HG03280 (cell line): ENCODE measurements at regions not wholly inside any gene's neighbourhood (a gene's known extent, or its start where the extent isn't known, plus 50 kb on each side); places are given as distances from the start of the nearest gene placed in this dataset.
"Not testable (repeated sequence)": the region's sequence is repeated elsewhere in the genome, so short reads cannot be mapped to it uniquely, and the experiment has no call there.

Source experiments
- ATAC-seq: cut with Tn5 transposase; IDR thresholded peaks from one replicate; pipeline ENCODE4 v1.9.1; 2021; ENCODE audit warnings: mild to moderate bottlenecking, moderate library complexity; ENCODE audit not compliant: unreplicated experiment

DNA sequence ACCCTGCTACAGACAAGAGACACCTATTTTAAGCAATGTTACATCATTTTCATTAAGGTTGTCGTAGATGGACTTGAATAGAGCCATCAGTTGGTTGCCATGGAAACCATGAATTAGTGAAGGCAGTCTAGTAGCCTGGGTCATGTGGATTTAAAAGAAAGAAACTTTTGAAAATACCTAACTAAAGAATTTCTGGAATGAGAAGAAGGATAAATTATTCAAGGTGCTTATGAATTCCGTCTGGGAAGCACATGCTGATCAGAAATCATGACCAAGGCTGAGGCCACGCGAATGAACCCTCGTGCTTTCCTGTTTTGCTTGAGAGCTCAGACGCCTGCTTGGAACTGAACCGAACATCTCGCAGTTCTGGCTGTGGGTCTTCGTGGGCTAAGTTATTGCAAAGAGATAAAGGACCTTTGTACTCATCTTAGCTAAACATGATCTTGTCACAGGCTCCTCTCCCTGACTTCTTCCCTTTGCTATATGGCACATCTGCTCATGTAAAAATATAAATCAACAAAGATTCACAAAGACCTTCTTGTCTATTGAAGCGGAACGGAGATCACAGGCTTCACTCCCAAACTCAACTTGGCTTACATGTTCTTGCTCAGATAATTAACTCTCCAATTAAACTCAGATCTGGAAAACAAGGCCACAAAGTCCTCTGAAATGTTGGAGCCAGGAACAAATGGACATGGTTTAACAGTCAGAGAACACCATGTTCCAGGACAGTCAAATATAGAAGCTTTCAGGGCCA lies 140.2 kb downstream of the NUFIP1 start:
- no peak for ATAC-seq

DNA sequence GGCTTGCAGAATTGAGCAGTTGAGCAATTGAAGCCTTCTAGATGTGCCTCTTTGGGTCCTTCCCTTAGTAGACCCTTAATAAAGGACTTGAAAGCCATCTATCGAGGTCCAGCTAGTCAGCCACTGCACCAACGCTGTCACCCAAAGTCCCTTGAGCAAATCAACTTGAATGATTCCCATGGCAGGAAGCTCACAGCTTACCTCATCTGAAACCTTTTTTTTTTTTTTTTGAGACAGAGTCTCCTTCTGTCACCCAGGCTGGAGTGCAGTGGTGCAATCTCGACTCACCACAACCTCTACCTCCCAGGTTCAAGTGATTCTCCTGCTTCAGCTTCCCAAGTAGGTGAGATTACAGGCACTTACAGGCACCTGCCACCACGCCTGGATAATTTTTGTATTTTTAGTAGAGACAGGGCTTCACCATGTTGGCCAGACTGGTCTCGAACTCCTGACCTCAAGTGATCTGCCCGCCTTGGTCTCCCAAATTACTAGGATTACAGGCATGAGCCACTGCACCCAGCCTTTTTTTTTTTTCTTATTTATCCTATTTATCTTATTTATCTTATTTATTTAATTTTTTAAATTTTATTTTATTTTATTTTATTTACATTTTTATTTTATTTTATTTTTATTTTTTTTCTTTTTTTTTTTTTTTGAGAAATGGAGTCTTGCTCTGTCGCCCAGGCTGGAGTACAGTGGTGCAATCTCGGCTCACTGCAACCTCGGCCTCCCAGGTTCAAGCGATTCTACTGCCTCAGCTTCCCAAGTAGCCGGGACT lies 143.8 kb downstream of the NUFIP1 start:
- ATAC-seq: not testable (repeated sequence)

DNA sequence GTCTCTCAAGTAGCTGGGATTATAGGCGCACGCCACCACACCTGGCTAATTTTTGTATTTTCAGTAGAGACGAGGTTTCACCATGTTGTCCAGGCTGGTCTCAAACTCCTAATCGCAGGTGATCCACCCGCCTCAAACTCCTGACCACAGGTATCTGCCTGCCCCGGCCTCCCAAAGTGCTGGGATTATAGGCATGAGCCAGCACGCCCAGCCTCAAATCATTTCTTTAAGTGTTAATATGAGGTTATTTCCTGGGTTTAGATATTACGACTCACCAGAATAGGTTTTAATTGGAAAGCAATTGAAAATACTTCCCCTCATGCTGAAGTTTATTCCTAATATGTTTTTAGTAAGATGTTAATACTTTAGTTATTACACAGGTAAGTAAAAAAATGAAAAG lies 144.5 kb downstream of the NUFIP1 start:
- no peak for ATAC-seq

DNA sequence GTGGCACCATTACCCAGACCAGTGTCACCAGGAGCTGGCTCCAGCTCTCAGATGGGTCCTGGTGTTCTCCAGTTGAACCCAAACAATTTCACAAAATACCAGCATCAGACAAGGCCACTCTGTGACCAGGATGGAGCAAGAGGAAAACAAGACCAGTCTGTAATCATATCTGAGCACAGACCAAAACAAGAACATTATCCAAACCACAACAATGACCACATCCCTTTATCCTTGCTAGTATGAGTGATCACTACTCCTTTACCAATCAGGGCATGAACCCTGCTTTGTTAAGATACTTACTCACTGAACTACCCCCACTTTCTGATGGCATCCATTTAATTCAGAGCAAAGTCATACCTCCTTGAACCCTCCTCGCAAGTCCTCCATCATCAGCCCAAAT lies 145.9 kb downstream of the NUFIP1 start:
- ATAC-seq: no peak

DNA sequence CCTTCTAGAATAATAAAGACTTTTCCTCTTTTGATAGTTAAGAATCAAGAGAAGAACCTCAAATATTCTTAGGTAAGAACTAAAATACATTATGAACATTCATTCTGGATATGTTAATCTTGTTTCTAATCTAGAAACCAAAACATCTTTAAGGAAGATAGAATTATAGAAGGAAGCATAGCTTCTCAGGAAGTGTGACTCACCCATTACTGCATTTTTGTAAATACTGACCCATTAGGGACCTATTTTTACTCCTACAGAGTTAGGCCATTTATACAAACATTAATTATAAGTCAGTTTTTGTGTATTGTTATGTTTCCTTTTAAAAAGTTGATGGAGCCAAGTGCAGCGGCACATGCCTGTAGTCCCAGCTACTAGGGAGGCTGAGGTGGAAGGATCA lies 147.1 kb downstream of the NUFIP1 start:
- no peak for ATAC-seq

DNA sequence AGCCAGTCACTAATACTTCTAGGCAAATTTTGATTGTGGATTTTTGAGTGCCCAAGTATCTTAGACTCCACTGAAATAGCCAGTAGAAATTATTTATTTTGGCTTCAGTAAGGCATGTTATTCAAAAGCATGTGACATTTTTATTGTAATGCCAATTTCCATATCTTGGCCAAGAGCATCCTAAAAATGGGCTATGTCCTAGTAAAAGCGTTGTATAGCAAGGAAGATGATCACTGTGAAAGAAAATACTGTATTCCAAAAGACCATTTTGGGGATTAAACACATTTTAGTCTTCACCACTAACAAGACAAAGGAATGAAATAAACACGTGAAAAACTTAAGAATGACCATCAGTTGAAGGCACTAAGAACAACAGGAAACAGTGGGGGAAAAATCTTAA lies 149.1 kb downstream of the NUFIP1 start:
- ATAC-seq: no peak

DNA sequence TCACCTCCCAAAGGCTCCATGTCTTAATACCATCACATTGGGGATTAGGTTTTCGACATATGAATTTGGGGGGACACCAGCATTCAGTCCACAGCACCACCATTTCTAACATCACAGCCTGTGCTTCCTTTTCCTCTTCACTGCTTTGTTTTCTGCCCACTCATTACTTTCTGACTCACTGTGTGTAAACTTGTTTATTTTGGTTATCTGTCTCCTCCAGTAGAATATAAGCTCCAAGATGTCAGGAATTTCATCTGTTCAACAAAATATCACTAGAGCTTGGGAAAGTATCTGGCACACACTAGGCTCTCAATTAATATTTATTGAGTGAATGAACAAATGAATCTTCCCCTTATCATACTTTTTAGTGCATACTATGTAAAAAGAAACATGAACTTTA lies 152.0 kb downstream of the NUFIP1 start:
- no peak for ATAC-seq

DNA sequence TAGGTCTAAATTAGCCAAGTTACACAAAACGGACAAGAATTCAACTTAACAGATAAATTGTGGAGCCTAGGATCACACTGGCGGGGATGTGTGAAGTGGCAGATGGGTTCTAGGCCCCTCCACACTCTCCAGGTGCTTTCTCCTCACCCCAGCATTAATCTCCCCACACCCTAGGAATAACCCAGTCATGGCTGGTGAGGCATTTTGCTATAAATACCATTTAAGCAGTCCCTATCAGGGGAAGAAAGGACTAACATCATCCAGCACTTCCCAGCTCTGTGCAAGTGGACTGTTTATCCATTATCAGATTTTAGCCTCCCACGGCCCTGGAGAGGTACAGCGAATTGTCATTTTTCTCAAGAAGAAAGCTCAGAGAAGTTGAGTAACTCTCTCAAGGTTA lies 154.9 kb downstream of the NUFIP1 start:
- ATAC-seq: no peak

DNA sequence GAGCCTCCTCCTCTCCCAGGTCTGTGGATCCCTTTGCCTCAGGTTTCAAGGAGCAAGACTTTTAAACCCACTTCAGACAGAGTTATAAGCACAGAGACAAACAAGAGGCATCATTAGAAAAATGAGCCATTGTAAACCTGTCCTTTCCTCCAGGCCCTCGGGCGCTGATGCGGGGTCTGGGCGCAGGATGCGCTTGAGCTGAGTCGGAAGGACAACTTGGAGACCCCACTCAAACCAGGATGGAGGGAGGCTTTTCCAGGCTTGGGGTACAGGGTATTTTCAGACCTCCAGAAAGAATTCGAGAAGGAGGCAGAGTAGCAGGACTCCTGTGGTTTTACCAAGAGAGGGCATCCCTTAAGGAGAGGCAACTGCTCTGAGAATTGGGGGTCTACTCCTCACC lies 155.6 kb downstream of the NUFIP1 start:
- ATAC-seq: no peak

DNA sequence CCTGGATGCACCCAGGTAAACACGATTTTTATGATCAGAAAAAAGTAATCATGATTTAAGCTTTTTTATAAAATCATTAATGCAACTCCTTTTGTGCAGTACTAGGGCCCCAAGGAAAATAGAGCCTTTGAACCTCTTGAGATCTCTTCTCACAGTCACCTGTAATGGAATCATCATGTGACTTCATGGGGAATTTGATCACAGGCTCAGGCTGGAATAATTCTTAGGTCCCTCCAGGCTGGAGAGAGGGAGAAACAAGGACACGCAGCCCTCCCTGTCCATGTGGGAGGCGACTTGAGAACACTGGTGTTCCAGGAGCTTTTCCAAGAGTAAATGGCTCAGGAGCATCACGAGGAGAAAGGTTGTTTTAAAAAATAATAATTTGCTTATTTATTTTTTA lies 156.1 kb downstream of the NUFIP1 start:
- ATAC-seq: no peak

DNA sequence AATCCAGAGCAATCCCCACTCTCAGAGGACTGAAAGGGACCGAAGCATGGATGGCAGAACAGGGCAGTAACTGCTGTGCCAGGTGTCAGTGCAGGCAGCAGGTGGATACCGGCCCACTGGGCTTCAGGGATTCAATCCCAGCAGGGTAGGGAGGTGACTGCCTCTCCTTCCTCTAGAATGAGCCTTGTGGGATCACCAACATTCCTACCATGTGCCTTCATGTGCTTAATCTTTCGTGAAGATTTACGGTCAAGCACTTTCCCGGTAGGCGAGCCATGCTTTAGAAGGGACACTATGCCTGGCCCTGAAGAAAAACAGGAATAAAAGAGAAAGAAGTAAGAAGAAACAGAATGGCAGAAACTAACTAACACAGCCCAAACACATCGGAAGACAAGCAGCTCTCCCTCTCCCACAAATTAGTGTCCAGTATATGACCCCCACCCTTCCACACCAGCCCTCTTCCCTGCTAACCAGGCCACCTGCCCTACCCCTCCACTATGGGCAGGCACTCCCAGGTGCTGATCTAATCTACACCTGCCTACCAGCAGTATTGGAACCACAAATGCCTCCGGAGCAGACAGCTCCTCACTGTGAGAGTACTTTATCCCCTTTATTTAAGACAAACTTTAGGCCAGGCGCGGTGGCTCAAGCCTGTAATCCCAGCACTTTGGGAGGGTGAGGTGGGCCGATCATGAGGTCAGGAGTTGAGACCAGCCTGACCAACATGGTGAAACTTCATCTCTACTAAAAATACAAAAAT lies 162.5 kb downstream of the NUFIP1 start:
- ATAC-seq: no peak

DNA sequence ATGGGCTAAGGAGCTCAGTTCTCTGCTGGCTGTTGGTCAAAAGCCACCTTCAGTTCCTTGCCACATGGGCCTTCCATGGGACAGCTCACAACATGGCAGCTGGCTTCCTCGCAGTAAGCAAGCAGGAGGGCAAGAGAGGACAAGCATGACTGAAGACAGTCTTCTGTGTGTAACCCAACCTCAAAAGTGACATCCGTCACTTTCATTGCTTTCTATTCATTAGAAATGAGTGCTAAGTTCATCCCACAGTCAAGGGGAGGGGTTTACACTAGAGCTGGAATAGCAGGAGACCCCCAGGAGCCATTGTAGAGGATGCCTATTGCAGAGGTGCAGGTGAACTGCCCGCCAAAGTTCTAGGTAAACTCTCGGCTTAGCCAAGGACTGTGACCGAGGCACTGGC lies 163.3 kb downstream of the NUFIP1 start:
- ATAC-seq: no peak

DNA sequence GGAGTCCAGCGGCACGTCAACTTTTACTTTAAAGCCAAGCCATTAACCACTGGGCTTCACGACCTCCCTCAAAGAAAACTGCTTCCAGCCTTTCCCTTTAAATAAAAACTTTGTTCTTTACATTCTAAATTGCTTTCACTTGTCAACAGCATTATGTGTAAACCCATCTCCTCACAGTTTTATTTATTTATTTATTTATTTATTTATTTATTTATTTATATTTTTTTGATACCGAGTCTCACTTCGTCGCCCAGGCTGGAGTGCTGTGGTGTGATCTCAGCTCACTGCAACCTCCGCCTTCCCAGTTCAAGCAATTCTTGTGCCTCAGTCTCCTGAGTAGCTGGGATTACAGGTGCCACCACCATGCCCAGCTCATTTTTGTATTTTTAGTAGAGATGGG lies 165.7 kb downstream of the NUFIP1 start:
- ATAC-seq: not testable (repeated sequence)

DNA sequence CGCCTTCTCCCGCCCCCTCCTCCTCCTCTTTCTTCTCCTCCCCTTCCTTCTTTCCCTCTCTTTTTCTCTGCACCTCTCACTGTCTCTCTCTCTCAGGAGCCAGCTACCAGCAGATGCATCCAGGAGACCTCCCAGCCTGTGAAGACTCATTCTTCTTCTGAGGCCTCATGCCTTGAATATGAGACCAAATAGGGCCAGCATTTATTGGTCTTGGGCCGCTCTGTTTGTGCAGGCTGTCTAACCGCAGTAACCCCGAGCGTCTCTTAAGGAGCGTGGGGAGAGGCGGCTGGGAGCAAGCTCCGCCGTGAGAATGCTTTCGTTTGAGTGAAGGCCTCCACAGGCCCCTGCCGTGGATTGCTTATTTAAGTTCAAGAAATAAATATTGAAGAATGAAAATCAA lies 167.0 kb downstream of the NUFIP1 start:
- no peak for ATAC-seq

DNA sequence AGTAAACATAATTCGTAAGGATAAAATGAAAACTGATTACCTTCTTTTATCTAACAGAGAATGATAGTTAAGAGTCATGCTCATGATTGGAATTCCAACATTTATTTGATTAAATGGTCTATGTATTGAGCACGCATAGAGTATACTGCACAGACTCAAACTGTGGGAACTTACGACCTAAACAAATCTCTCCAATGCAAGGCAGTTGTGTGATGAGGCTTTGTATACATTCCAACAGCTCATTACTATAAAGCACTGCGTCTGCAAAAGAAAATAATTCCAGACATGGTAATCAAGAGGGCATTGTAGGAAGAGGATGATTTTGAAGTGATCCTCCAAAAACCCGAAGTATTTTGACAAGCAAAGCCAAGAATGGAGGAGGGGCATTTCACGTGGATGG lies 169.5 kb downstream of the NUFIP1 start:
- ATAC-seq: no peak

DNA sequence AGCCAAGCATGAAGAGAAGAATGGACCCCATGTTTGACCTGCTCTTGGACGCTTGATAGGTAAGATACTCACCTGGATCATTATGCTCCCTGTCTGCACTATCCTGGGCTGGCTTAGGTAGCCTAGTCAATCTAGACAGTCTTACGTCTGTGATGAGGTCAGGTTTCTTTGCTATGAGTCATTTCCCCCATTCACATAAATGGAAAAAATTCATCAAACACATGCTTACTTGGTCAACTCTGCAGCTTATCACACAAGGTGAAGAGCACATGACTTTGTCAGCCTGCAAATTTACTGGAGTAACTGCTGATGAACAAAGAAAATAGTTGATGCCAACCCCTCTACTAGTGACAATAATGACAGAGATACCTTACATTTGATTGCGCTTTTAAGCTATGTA lies 170.0 kb downstream of the NUFIP1 start:
- ATAC-seq: no peak

DNA sequence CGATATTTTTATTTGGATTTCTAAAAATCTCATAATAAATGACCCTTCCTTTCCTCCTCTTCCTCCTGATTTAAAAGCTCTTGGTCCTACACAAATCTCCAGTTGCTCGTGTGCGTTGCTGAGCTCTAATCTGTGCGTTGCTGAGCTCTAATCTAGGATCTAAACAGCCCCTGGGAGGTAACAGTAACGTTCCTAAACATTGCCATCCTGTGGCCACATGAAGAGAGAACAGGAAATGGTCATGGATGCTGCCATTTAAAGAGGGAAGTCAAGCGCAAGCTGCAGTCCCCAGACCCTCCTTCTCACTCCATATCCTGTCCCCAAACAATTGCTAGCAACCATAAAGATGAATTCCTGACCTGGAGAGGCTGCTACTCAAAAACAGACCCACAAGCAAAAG lies 170.8 kb downstream of the NUFIP1 start:
- no peak for ATAC-seq

DNA sequence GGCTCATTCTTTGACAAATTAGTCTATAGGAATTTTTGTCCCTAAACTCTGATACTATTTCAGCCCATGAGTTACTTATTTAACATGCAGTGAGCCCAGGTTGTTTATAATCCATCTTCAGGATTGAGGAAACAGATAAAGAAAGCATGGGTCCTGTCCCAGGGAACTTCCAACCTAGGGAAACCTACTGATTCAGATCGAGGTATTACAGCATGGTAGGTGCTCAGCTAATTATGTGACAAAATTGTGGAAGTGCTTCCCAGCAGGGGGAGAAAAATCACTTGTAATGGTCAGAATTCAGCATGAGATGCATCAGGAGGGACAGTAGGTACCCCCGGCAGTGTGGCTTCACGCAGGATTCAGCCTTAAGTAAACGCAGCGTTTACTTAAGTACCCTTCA lies 171.3 kb downstream of the NUFIP1 start:
- no peak for ATAC-seq

DNA sequence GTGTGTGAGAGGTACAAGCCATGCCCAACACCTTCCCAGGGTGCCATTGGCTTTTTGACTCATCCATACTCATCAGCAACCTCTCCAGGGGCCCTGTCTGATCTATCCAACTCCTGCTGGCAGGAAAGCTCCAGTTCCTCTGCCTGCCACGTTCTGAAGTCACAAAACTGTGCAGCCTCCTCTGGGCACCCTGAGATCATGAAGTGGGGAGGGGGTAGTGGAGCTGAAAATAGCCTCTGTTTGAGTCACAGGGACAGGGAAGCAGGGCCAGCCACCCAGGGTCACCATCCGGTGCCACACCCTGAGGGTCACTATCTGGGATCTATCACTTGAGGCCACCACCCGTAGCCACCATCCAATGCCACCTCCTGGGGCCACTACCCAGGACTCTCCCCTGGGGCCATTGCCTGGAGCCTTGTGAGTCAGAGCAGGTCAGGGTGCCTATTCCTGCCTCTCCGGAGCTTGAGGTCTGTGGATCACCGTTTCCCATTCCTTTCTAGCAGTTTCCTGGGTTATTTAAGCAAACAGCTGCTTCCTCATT lies 172.1 kb downstream of the NUFIP1 start:
- no peak for ATAC-seq

DNA sequence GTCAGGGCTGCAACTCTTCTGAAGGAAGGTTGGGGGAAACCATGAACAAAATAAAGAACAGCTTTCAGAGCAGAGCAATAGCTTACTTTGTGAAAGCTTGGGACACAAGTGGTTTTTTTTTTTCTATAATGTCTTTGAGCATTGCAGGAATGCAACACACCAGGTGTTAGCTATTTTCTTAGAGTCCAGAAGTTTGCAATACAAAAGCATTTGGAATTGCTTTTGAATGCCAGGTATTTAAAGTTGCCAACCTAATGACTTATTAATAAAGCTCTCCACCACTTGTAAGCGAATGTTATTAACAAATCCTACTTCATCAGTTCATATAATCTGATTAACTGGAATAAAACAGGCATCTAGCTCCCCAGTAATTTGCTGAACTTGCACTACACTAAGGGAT lies 172.6 kb downstream of the NUFIP1 start:
- no peak for ATAC-seq

DNA sequence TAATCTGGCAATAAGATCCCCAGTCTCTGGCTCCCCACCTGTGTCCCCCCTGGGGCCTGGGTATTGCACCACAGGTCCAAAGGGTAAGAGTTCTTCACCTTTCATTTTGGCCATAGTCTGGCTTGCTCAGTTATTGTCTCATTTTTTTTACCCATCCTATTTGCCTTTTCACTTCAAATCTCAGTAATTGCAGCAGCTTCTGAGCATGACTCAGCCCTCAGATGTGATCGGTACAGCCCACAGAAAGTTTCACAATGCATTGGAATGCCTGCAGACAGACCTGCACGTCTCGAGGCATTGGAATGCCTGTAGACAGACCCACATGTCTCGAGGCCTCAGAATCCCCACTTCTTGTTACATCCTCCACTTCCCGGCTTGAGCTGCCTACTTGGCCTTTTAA lies 173.6 kb downstream of the NUFIP1 start:
- no peak for ATAC-seq

DNA sequence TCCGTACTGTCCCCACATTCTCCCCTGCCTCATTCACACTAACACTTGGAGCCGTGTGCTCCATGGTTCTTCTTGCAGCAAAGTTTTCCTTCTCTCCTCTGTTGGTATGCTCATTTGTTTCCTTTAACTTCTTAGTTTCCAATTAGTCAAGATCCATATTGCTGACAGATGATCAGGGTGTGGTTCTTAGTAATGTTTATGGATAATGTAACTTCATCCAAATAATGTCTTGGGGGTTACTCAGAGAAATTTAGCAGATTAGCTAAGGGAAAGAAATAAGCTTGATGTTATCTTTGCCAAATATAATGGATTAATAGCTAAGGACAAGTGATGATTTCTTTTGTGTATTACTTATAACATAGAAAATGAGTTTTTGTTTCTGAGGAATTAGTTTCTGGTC lies 174.4 kb downstream of the NUFIP1 start:
- no peak for ATAC-seq
